B cell (primary cell): ENCODE measurements at regions not wholly inside any gene's neighbourhood (a gene's known extent, or its start where the extent isn't known, plus 50 kb on each side); places are given as distances from the start of the nearest gene placed in this dataset.

Experiments
- CTCF ChIP-seq: fragments of 200-600 bp; IDR thresholded peaks from one replicate; pipeline ENCODE4 v1.8.0; 2022; ENCODE audit warnings: antibody characterized with exemption, mild to moderate bottlenecking
- EZH2 ChIP-seq: IDR thresholded peaks from 2 replicates; pipeline ENCODE4 v1.6.1; 2012; ENCODE audit warnings: borderline replicate concordance, low read depth, mild to moderate bottlenecking, moderate library complexity, low read length; ENCODE audit not compliant: insufficient read depth, poor library complexity, severe bottlenecking

- TF ChIP-seq CTCF (no peak), EZH2 (no peak)
Measured at GRCh38 chr15:95864467-95864886, 466.0 kb upstream of the NR2F2 start.
